Chondrocyte (in vitro differentiated cells): ENCODE measurements at regions not wholly inside any gene's neighbourhood (a gene's known extent, or its start where the extent isn't known, plus 50 kb on each side); places are given as distances from the start of the nearest gene placed in this dataset.

Experiments
- DNase-seq: peaks from one replicate; pipeline ENCODE4 v3.0.0; 2021; ENCODE audit warnings: mixed read lengths, low spot score
- H3K27ac Mint-ChIP-seq: one replicate; pipeline ENCODE4 v1.8.0; 2021; ENCODE audit warnings: mild to moderate bottlenecking, moderate library complexity, mixed read lengths; ENCODE audit not compliant: unreplicated experiment
- H3K27me3 Mint-ChIP-seq: 2 replicates; pipeline ENCODE4 v1.8.0; 2021; ENCODE audit warnings: low read depth, mixed read lengths
- H3K36me3 Mint-ChIP-seq: 2 replicates; pipeline ENCODE4 v1.8.0; 2021; ENCODE audit warnings: low read depth, mixed read lengths
- H3K4me1 Mint-ChIP-seq: 2 replicates; pipeline ENCODE4 v1.8.0; 2021; ENCODE audit warnings: low read depth, mild to moderate bottlenecking, mixed read lengths
- H3K4me3 Mint-ChIP-seq: one replicate; pipeline ENCODE4 v1.8.0; 2021; ENCODE audit warnings: mild to moderate bottlenecking, moderate library complexity, mixed read lengths; ENCODE audit not compliant: unreplicated experiment
- H3K9me3 Mint-ChIP-seq: 2 replicates; pipeline ENCODE4 v1.8.0; 2021; ENCODE audit warnings: low read depth, mixed read lengths
- TF ChIP-seq, protein P1 (sequence below): fragments of 200-600 bp; sonication (generic); IDR thresholded peaks from 2 replicates; pipeline ENCODE4 v1.5.0; 2021; ENCODE audit warnings: antibody characterized with exemption, mild to moderate bottlenecking, moderate library complexity

DNA sequence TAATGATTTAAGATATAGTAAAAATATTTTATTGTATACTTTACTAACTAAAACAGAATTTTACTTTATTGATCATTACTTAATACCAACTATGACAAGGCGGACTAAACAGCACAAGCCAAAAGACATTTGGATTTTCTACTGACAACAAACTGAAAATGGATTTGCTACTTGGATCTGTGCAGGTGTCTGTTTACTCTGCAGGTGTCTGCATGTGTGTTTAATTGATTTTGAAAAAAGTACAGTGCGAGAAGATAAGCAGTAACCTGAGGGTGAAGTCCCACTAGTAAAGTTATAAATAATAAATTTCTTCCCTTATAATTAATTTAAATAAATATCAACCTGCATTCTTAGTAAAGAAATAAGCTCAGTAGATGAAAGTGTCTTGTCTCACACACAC is 696.8 kb upstream of the MBL2 start:
- no peaks in the 10 kb centered on the region for H3K27me3 Mint-ChIP-seq
- no peaks in the 10 kb centered on the region for H3K36me3 Mint-ChIP-seq
- H3K4me1 Mint-ChIP-seq, result no peaks in the 10 kb centered on the region
- no peaks in the 10 kb centered on the region for H3K9me3 Mint-ChIP-seq
- no peak overlapping the region for H3K4me3 Mint-ChIP-seq
- DNase-seq, result no peak
- no peak overlapping the region for H3K27ac Mint-ChIP-seq
- TF ChIP-seq, protein P1, sequence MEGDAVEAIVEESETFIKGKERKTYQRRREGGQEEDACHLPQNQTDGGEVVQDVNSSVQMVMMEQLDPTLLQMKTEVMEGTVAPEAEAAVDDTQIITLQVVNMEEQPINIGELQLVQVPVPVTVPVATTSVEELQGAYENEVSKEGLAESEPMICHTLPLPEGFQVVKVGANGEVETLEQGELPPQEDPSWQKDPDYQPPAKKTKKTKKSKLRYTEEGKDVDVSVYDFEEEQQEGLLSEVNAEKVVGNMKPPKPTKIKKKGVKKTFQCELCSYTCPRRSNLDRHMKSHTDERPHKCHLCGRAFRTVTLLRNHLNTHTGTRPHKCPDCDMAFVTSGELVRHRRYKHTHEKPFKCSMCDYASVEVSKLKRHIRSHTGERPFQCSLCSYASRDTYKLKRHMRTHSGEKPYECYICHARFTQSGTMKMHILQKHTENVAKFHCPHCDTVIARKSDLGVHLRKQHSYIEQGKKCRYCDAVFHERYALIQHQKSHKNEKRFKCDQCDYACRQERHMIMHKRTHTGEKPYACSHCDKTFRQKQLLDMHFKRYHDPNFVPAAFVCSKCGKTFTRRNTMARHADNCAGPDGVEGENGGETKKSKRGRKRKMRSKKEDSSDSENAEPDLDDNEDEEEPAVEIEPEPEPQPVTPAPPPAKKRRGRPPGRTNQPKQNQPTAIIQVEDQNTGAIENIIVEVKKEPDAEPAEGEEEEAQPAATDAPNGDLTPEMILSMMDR, result no peak

- no peak overlapping the region for H3K4me3 Mint-ChIP-seq
- no peaks in the 10 kb centered on the region for H3K9me3 Mint-ChIP-seq
- no peaks in the 10 kb centered on the region for H3K36me3 Mint-ChIP-seq
- H3K27ac Mint-ChIP-seq, result no peak overlapping the region
- H3K4me1 Mint-ChIP-seq, result peaks cover 8% of the 10 kb centered on the region
- DNase-seq, result no peak
- TF ChIP-seq, protein P1, result no peak
- no peaks in the 10 kb centered on the region for H3K27me3 Mint-ChIP-seq
Observed at GRCh38 chr10:53463539-53463938, 691.0 kb upstream of the MBL2 start.

- Mint-ChIP-seq H3K27ac (no peak overlapping the region), H3K4me3 (no peak overlapping the region), H3K36me3 (no peaks in the 10 kb centered on the region), H3K27me3 (no peaks in the 10 kb centered on the region), H3K4me1 (peaks cover 8% of the 10 kb centered on the region), H3K9me3 (no peaks in the 10 kb centered on the region)
- DNase-seq, result no peak
- TF ChIP-seq, protein P1, result no peak
Observed at GRCh38 chr10:53458007-53458406, 685.4 kb upstream of the MBL2 start.

- Mint-ChIP-seq H3K27me3 (no peaks in the 10 kb centered on the region), H3K36me3 (no peaks in the 10 kb centered on the region), H3K4me3 (no peak overlapping the region), H3K27ac (no peak overlapping the region), H3K9me3 (peaks cover 3% of the 10 kb centered on the region), H3K4me1 (peaks cover 6% of the 10 kb centered on the region)
- TF ChIP-seq, protein P1, result peak; percentile 39
- no peak for DNase-seq
Observed at GRCh38 chr10:53453196-53453595, 680.6 kb upstream of the MBL2 start.

DNA sequence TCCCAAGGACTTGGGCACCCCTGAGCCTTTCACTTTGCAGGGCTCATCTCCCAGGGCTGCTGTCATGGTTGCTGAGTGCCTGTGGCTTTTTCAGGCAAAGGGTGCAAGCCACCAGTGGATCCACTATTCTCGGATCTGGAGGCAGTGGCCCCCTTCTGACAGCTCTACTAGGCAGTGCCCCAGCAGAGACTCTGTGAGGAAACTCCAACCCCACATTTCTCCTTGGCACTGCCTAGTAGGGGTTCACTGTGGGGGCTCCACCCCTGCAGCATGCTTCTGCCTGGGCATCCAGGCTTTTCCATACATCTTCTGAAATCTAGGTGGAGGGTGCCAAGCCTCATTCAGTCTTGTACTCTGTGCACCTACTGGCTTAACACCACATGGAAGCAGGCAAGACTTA is 675.0 kb upstream of the MBL2 start:
- Mint-ChIP-seq H3K9me3 (peaks cover 3% of the 10 kb centered on the region), H3K27me3 (no peaks in the 10 kb centered on the region), H3K4me1 (peaks cover 6% of the 10 kb centered on the region), H3K27ac (no peak overlapping the region), H3K4me3 (no peak overlapping the region), H3K36me3 (no peaks in the 10 kb centered on the region)
- peak; percentile 60 for DNase-seq
- TF ChIP-seq, protein P1, result no peak
